ENCODE measurements at regions not wholly inside any gene's neighbourhood (a gene's known extent, or its start where the extent isn't known, plus 50 kb on each side); places are given as distances from the start of the nearest gene placed in this dataset.

DNA sequence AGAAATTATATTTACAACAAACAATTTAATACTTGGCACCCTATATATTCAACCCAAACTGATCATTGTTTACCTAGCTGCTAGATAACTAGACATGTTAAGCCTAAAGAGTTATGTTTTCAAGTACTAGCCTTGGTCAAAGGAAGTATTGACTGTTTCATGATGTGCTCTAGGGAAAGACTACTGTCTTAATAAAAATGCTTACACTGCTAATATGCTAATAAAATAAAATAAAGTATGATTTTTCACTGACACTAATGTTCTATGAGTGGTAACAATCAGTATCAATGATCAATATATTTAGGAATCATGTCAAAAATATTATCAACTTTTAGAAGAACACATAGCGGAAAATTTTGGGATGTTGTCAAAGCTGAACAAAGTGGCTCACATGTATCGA is 225.5 kb downstream of the OSR1 start:
- POLR2A ChIA-PET (ENCODE audit: unreplicated experiment) = no interaction called here

More for the DNA sequence above, 225.5 kb downstream of the OSR1 start:
- H2AK5ac ChIP-seq (ENCODE audit: low read depth, low read length) = no peak overlapping the region
- no peak overlapping the region for H3K14ac ChIP-seq (replicated peaks; ENCODE audit: low read depth, low read length)
- no peak overlapping the region for H2BK5ac ChIP-seq (ENCODE audit: low read depth, low read length, poor library complexity, severe bottlenecking)
- no peak overlapping the region for H3K18ac ChIP-seq (ENCODE audit: low read depth, low read length)
- H4K20me1 ChIP-seq (ENCODE audit: insufficient read depth, low read length) = no peaks in the 10 kb centered on the region
- ATAC-seq (ENCODE audit: low read depth) (no peak), DNase-seq (no peak)
- H3K27me3 ChIP-seq (ENCODE audit: control insufficient read depth, insufficient read depth, low read length) = no peaks in the 10 kb centered on the region
- no CpG with 5 or more reads among the region's 2 CpGs for WGBS, 2 experiments (ENCODE audit: extremely low coverage in 2 of 2, insufficient read length in 1 of 2)
- H2BK20ac ChIP-seq (ENCODE audit: low read depth, low read length) = peak overlapping the region; percentile 65
- dilution Hi-C loops (cut with HindIII; ENCODE audit: low sequenced_read_pairs, unreplicated experiment) (no loop called here), intact Hi-C loops (cut with micrococcal nuclease) (loop anchor here (10.0 kb wide), 2 partner anchors 248 to 608 kb away; no protein-coding TSS in a partner anchor), in situ Hi-C loops (cut with MboI; ENCODE audit: low sequenced_read_pairs) (no loop called here)
- H3K23ac ChIP-seq (ENCODE audit: low read depth, low read length) = no peak overlapping the region
- no peaks in the 10 kb centered on the region for H3K79me1 ChIP-seq (ENCODE audit: low read depth in 1 of 2, low read length in 2 of 2)
- no peak overlapping the region for H3K9ac ChIP-seq (ENCODE audit: low read depth, low read length)
- 0 out of 3 replicates have a peak overlapping the region, but pooled peaks have one; percentile 19 for H2BK15ac ChIP-seq (ENCODE audit: low read depth, low read length)
- TF ChIP-seq, protein P1, sequence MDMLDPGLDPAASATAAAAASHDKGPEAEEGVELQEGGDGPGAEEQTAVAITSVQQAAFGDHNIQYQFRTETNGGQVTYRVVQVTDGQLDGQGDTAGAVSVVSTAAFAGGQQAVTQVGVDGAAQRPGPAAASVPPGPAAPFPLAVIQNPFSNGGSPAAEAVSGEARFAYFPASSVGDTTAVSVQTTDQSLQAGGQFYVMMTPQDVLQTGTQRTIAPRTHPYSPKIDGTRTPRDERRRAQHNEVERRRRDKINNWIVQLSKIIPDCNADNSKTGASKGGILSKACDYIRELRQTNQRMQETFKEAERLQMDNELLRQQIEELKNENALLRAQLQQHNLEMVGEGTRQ (IDR thresholded peaks at IDR 0.05; ENCODE audit: low read depth, low read length) = no peak
- TF ChIP-seq MAFK (IDR thresholded peaks at IDR 0.05; ENCODE audit: low read depth, low read length) = peak; percentile 56
- BruUV-seq (replicated peaks) = no TSS peak
- 0 out of 2 replicates have a peak overlapping the region, but pooled peaks have one; percentile 42 for H2BK120ac ChIP-seq (ENCODE audit: low read depth, low read length)
- H3K4ac ChIP-seq (ENCODE audit: low read depth, low read length) = peak overlapping the region; percentile 17; the same call in 1 of the 2 replicates
- CTCF ChIA-PET = interaction anchor here (0.9 kb wide), 1 partner anchor 393 kb away, joined by 3 read pairs; no protein-coding TSS in a partner anchor
- H3K4me3 ChIP-seq (ENCODE audit: insufficient read depth, low read depth, low read length) = no peak overlapping the region
- peaks cover 16% of the 10 kb centered on the region for H3K4me1 ChIP-seq (ENCODE audit: control insufficient read depth, insufficient read depth, low read length)
- no peak overlapping the region for H3K56ac ChIP-seq (ENCODE audit: extremely low read depth, insufficient read depth, low read length)
- H4K5ac ChIP-seq (ENCODE audit: low read depth, low read length) = peak overlapping the region; percentile 28; the same call in 1 of the 2 replicates
- no peak overlapping the region for H2AK9ac ChIP-seq (replicated peaks; ENCODE audit: low read depth, low read length, poor library complexity)
- H4K8ac ChIP-seq (ENCODE audit: low read depth in 2 of 2, low read length in 2 of 2) = no peak overlapping the region
- no peaks in the 10 kb centered on the region for H3K9me3 ChIP-seq (ENCODE audit: control insufficient read depth, insufficient read depth, low read length)
- H3K9me1 ChIP-seq (ENCODE audit: insufficient read depth, low read length) = peaks cover 6% of the 10 kb centered on the region; the same call in 1 of the 2 replicates
- H4K91ac ChIP-seq (ENCODE audit: insufficient read depth, low read depth, low read length) = no peak overlapping the region
- H3K27ac ChIP-seq (ENCODE audit: insufficient read depth, low read length) = no peak overlapping the region
- no peak overlapping the region for H2AFZ ChIP-seq (replicated peaks; ENCODE audit: low read length, poor library complexity)
- H3K36me3 ChIP-seq (ENCODE audit: control insufficient read depth, insufficient read depth, low read length) = no peaks in the 10 kb centered on the region
- no peak overlapping the region for H3K4me2 ChIP-seq (ENCODE audit: low read depth, low read length)

Data from IMR-90 (cell line).